OCI-LY1 (cell line): ENCODE measurements at regions not wholly inside any gene's neighbourhood (a gene's known extent, or its start where the extent isn't known, plus 50 kb on each side); places are given as distances from the start of the nearest gene placed in this dataset.

Experiments used
- H2AFZ ChIP-seq: fragments of 200-600 bp; sonication (generic), shearing (Covaris generic); 2 replicates; pipeline ENCODE4 v1.6.0; 2014; ENCODE audit warnings: antibody characterized with exemption, mild to moderate bottlenecking, low read length
- H3F3A ChIP-seq: fragments of 200-600 bp; sonication (generic), shearing (Covaris generic); 2 replicates; pipeline ENCODE4 v1.6.0; 2014; ENCODE audit warnings: mild to moderate bottlenecking, antibody characterized with exemption, low read length, moderate library complexity; ENCODE audit not compliant: insufficient read depth
- H3K27ac ChIP-seq: fragments of 200-600 bp; sonication (generic); 2 replicates; pipeline ENCODE4 v1.5.1; 2014; ENCODE audit warnings: low read length, mixed run types, mild to moderate bottlenecking, low read depth; ENCODE audit not compliant: poor library complexity, severe bottlenecking
- H3K27me3 ChIP-seq: fragments of 200-600 bp; sonication (generic); 2 replicates; pipeline ENCODE4 v1.6.0; 2014; ENCODE audit warnings: antibody characterized with exemption, mild to moderate bottlenecking, low read length, moderate library complexity; ENCODE audit not compliant: insufficient read depth
- H3K36me3 ChIP-seq: fragments of 200-600 bp; sonication (generic); 2 replicates; pipeline ENCODE4 v1.6.1; 2014; ENCODE audit warnings: mild to moderate bottlenecking, antibody characterized with exemption, low read length, moderate library complexity, mixed read lengths; ENCODE audit not compliant: insufficient read depth
- H3K4me1 ChIP-seq: fragments of 200-600 bp; sonication (generic); 2 replicates; pipeline ENCODE4 v1.5.1; 2014; ENCODE audit warnings: mild to moderate bottlenecking, low read length, moderate library complexity; ENCODE audit not compliant: insufficient read depth, severe bottlenecking
- H3K4me2 ChIP-seq: fragments of 200-600 bp; sonication (generic), shearing (Covaris generic); 2 replicates; pipeline ENCODE4 v1.6.1; 2014; ENCODE audit warnings: low read length
- H3K4me3 ChIP-seq: fragments of 200-600 bp; sonication (generic); 2 replicates; pipeline ENCODE4 v1.5.1; 2014; ENCODE audit warnings: low read length, low read depth, mild to moderate bottlenecking, mixed read lengths; ENCODE audit not compliant: poor library complexity, severe bottlenecking
- H3K79me2 ChIP-seq: fragments of 200-600 bp; shearing (Covaris generic); 2 replicates; pipeline ENCODE4 v1.6.1; 2016; ENCODE audit warnings: mixed run types, low read length, mixed read lengths; ENCODE audit not compliant: insufficient read depth
- H3K9ac ChIP-seq: fragments of 200-600 bp; sonication (generic), shearing (Covaris generic); 2 replicates; pipeline ENCODE4 v1.6.1; 2014; ENCODE audit warnings: mild to moderate bottlenecking, low read length, mixed read lengths
- H3K9me2 ChIP-seq: fragments of 200-600 bp; sonication (generic), shearing (Covaris generic); 2 replicates; pipeline ENCODE4 v1.6.1; 2014; ENCODE audit warnings: low read depth, mild to moderate bottlenecking, low read length, mixed read lengths
- H3K9me3 ChIP-seq: fragments of 200-600 bp; shearing (Covaris generic); 2 replicates; pipeline ENCODE4 v1.6.1; 2014; ENCODE audit warnings: low read length, mixed read lengths
- H4K20me1 ChIP-seq: fragments of 200-600 bp; sonication (generic), shearing (Covaris generic); 2 replicates; pipeline ENCODE4 v1.6.0; 2016; ENCODE audit warnings: mild to moderate bottlenecking, low read length; ENCODE audit not compliant: insufficient read depth
- CTCF ChIP-seq: fragments of 200-600 bp; sonication (generic), shearing (Covaris generic); IDR thresholded peaks from 2 replicates; pipeline ENCODE4 v1.5.1; 2017; ENCODE audit warnings: mild to moderate bottlenecking, antibody characterized with exemption, low read length, moderate library complexity, mixed read lengths
- EZH2 ChIP-seq: fragments of 200-600 bp; sonication (generic), shearing (Covaris generic); IDR thresholded peaks from 2 replicates; pipeline ENCODE4 v1.8.0; 2017; ENCODE audit warnings: borderline replicate concordance, mixed run types, mild to moderate bottlenecking, antibody characterized with exemption, low read length, moderate library complexity, mixed read lengths

GRCh38 chr12:130100634-130101362 is 61.5 kb upstream of the FZD10 start:
- Histone ChIP-seq H3K9ac (no peak overlapping the region), H3K79me2 (no peaks in the 10 kb centered on the region), H3K36me3 (no peaks in the 10 kb centered on the region), H3K9me2 (no peaks in the 10 kb centered on the region), H3F3A (no peaks in the 10 kb centered on the region), H3K9me3 (no peaks in the 10 kb centered on the region), H3K4me3 (no peak overlapping the region), H2AFZ (no peak overlapping the region), H4K20me1 (no peaks in the 10 kb centered on the region), H3K27ac (no peak overlapping the region), H3K4me2 (no peak overlapping the region), H3K4me1 (no peaks in the 10 kb centered on the region), H3K27me3 (no peaks in the 10 kb centered on the region)
- TF ChIP-seq CTCF = no peak
- TF ChIP-seq EZH2 = no peak

GRCh38 chr12:130101370-130101769 is 60.9 kb upstream of the FZD10 start:
- no peaks in the 10 kb centered on the region for H4K20me1 ChIP-seq
- H3K36me3 ChIP-seq = no peaks in the 10 kb centered on the region
- H3K27me3 ChIP-seq = no peaks in the 10 kb centered on the region; the same call in 1 of the 2 replicates
- H3K9me2 ChIP-seq = no peaks in the 10 kb centered on the region
- no peak overlapping the region for H2AFZ ChIP-seq
- no peak overlapping the region for H3K4me2 ChIP-seq
- TF ChIP-seq EZH2 = no peak
- TF ChIP-seq CTCF = no peak
- no peaks in the 10 kb centered on the region for H3K9me3 ChIP-seq
- H3K27ac ChIP-seq = no peak overlapping the region
- no peak overlapping the region for H3K9ac ChIP-seq
- no peaks in the 10 kb centered on the region for H3F3A ChIP-seq
- H3K4me1 ChIP-seq = no peaks in the 10 kb centered on the region
- H3K79me2 ChIP-seq = no peaks in the 10 kb centered on the region
- H3K4me3 ChIP-seq = no peak overlapping the region

GRCh38 chr12:130102266-130102665 is 60.0 kb upstream of the FZD10 start:
- Histone ChIP-seq H3K27me3 (no peaks in the 10 kb centered on the region; the same call in 1 of the 2 replicates), H3K27ac (no peak overlapping the region)

More at GRCh38 chr12:130102266-130102665, 60.0 kb upstream of the FZD10 start:
- Histone ChIP-seq H4K20me1 (no peaks in the 10 kb centered on the region), H3K9ac (no peak overlapping the region), H3F3A (no peaks in the 10 kb centered on the region), H3K9me2 (no peaks in the 10 kb centered on the region), H2AFZ (no peak overlapping the region), H3K4me3 (no peak overlapping the region), H3K4me1 (no peaks in the 10 kb centered on the region), H3K36me3 (no peaks in the 10 kb centered on the region), H3K79me2 (no peaks in the 10 kb centered on the region), H3K4me2 (no peak overlapping the region), H3K9me3 (no peaks in the 10 kb centered on the region)
- no peak for TF ChIP-seq CTCF
- no peak for TF ChIP-seq EZH2
